Sigmoid colon (tissue), 6 donors: ENCODE measurements at regions not wholly inside any gene's neighbourhood (a gene's known extent, or its start where the extent isn't known, plus 50 kb on each side); places are given as distances from the start of the nearest gene placed in this dataset.

ENCODE experiments used
- DNase-seq: peaks from one replicate; pipeline ENCODE4 v3.0.0-alpha.2; 2019
- H3K27ac ChIP-seq, 4 donors: fragments of 200-600 bp; sonication (generic); one replicate each; pipeline ENCODE4 v1.5.1; 2016 to 2019; ENCODE audit warnings: mild to moderate bottlenecking in 1 of 4
- H3K27me3 ChIP-seq, 3 donors: fragments of 200-600 bp; sonication (generic); one replicate each; pipeline ENCODE4 v1.5.1; 2019; ENCODE audit warnings: mild to moderate bottlenecking in 1 of 3
- H3K36me3 ChIP-seq, 4 donors: fragments of 200-600 bp; sonication (generic); one replicate each; pipeline ENCODE4 v1.5.1; 2016 to 2019
- H3K4me1 ChIP-seq, 4 donors: fragments of 200-600 bp; sonication (generic); one replicate each; pipeline ENCODE4 v1.5.1; 2017 to 2019
- H3K4me3 ChIP-seq, 4 donors: fragments of 200-600 bp; sonication (generic); one replicate each; pipeline ENCODE4 v1.5.1; 2017 to 2019; ENCODE audit warnings: mild to moderate bottlenecking in 2 of 4, moderate library complexity in 1 of 4
- H3K9me3 ChIP-seq, 4 donors: fragments of 200-600 bp in 3 of 4; sonication (generic) in 3 of 4; one replicate each; pipeline versions ENCODE4 v1.5.1 to v1.6.1; 2013 to 2019
- EP300 ChIP-seq, 4 donors: sonication (generic); formaldehyde crosslinking; IDR thresholded peaks; one replicate each; pipeline ENCODE4 v1.6.1; 2017; ENCODE audit warnings: antibody characterized with exemption in 4 of 4
- POLR2A ChIP-seq, 2 donors: fragments of 450-650 bp; IDR thresholded peaks; one replicate each; pipeline ENCODE4 v1.6.1; 2016; ENCODE audit warnings: antibody characterized with exemption in 2 of 2, mild to moderate bottlenecking in 2 of 2, moderate library complexity in 2 of 2
- POLR2AphosphoS5 ChIP-seq, 4 donors: sonication (generic); formaldehyde crosslinking; IDR thresholded peaks; one replicate each; pipeline ENCODE4 v1.6.1; 2017; ENCODE audit warnings: antibody characterized with exemption in 4 of 4
- WGBS, 2 donors: extraction: QIAGEN DNeasy Blood & Tissue Kit; methylation state at CpG; one replicate each; pipeline ENCODE4 v1.1.7; 2013; 5-methylcytosine and 5-hydroxymethylcytosine counted together
- intact Hi-C: fragments of 100-400 bp; cut with DNase I; formaldehyde crosslinking; loops from one replicate; pipeline ENCODE4 v1.15.1; 2023
- TF ChIP-seq, protein P1 (sequence below), 4 experiments: fragments of 450-650 bp in 3 of 4; fragments of 200-600 bp in 1 of 4; IDR thresholded peaks; one replicate each; pipeline ENCODE4 v1.5.1; 2016 to 2019; ENCODE audit warnings: antibody characterized with exemption in 4 of 4, mild to moderate bottlenecking in 3 of 4, moderate library complexity in 2 of 4
- donor health status: healthy with polysubstance abuse.
- donor health status: healthy.

- Histone ChIP-seq H3K27ac (no peak overlapping the region), H3K9me3 (no peaks in the 10 kb centered on the region), H3K4me3 (no peak overlapping the region), H3K36me3 (no peaks in the 10 kb centered on the region), H3K4me1 (no peaks in the 10 kb centered on the region), H3K27me3 (no peaks in the 10 kb centered on the region)
- TF ChIP-seq POLR2A (IDR thresholded peaks at IDR 0.05) (no peak), POLR2AphosphoS5 (IDR thresholded peaks at IDR 0.05) (no peak), EP300 (IDR thresholded peaks at IDR 0.05) (no peak)
- TF ChIP-seq, protein P1, sequence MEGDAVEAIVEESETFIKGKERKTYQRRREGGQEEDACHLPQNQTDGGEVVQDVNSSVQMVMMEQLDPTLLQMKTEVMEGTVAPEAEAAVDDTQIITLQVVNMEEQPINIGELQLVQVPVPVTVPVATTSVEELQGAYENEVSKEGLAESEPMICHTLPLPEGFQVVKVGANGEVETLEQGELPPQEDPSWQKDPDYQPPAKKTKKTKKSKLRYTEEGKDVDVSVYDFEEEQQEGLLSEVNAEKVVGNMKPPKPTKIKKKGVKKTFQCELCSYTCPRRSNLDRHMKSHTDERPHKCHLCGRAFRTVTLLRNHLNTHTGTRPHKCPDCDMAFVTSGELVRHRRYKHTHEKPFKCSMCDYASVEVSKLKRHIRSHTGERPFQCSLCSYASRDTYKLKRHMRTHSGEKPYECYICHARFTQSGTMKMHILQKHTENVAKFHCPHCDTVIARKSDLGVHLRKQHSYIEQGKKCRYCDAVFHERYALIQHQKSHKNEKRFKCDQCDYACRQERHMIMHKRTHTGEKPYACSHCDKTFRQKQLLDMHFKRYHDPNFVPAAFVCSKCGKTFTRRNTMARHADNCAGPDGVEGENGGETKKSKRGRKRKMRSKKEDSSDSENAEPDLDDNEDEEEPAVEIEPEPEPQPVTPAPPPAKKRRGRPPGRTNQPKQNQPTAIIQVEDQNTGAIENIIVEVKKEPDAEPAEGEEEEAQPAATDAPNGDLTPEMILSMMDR (IDR thresholded peaks at IDR 0.05): no peak
- intact Hi-C loops: no loop called here
- DNase-seq: no peak
These were observed 194.6 kb upstream of the STK26 start for GRCh38 chrX:131828482-131828881.

DNA sequence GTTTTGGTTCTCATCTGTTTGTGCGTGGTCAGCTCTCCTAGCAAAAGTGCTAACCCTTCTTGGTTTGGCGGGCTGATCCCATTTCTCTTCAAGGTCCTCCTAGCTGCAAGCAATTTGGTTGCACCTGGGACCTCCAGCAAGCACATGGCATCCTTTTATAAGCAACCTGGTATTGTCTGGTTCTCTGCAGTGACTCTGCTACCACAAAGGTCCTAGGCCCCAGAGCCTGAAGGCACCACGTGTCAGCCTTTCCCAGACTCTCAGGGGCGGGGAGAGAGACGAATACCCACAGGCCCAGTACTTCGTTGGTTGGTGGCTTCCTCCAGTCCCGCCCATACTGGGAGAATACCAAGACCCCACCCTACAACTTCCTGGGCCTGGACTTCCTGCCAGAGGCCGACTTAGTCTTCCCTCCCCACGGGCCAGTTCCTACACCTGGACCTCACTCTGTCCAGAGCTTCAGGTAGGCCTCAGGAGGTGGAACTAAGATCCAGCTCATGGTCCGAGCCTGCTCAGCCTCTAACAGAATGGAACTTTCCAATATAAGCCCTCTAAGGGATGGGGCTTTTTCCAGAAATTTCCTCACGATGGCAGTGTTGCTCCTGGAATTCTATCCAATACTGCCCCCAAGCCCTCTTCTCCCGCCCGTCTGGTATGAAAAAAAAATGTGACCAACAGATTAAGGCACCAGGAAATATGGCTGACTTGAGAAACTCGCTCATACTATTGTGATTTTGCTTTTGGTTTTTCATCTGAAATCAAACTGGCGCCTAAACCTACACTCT, 192.5 kb upstream of the STK26 start:
- DNase-seq: peak; percentile 82

GRCh38 chrX:131831185-131831520, 191.9 kb upstream of the STK26 start:
- DNase-seq: no peak
- no peaks in the 10 kb centered on the region for H3K27me3 ChIP-seq
- no peaks in the 10 kb centered on the region for H3K36me3 ChIP-seq
- intact Hi-C loops: no loop called here
- TF ChIP-seq POLR2A (IDR thresholded peaks at IDR 0.05) (no peak), EP300 (IDR thresholded peaks at IDR 0.05) (no peak), POLR2AphosphoS5 (IDR thresholded peaks at IDR 0.05) (no peak)
- TF ChIP-seq, protein P1 (IDR thresholded peaks at IDR 0.05): no peak
- peak overlapping the region in 2 of 4 donors; percentile 28 to 37 for H3K27ac ChIP-seq
- no peaks in the 10 kb centered on the region for H3K9me3 ChIP-seq
- 81 to 88% methylated on average over 2 of the region's 2 CpGs for WGBS, 2 donors
- peak overlapping the region in 1 of 4 donors; percentile 33 for H3K4me3 ChIP-seq
- no peaks in the 10 kb centered on the region for H3K4me1 ChIP-seq

More for the DNA sequence above, 192.5 kb upstream of the STK26 start:
- peak overlapping the region in 1 of 4 donors; percentile 33 for H3K4me3 ChIP-seq
- intact Hi-C loops: no loop called here
- no peaks in the 10 kb centered on the region for H3K4me1 ChIP-seq
- 38 to 63% methylated on average over 15 of the region's 15 CpGs for WGBS, 2 donors
- H3K9me3 ChIP-seq: no peaks in the 10 kb centered on the region
- no peaks in the 10 kb centered on the region for H3K27me3 ChIP-seq
- TF ChIP-seq, protein P1 (IDR thresholded peaks at IDR 0.05): peak in 1 of 4 experiments; percentile 34
- TF ChIP-seq POLR2AphosphoS5 (IDR thresholded peaks at IDR 0.05) (no peak), POLR2A (IDR thresholded peaks at IDR 0.05) (no peak)
- H3K36me3 ChIP-seq: no peaks in the 10 kb centered on the region
- peak overlapping the region in 2 of 4 donors; percentile 28 to 38 for H3K27ac ChIP-seq

DNA sequence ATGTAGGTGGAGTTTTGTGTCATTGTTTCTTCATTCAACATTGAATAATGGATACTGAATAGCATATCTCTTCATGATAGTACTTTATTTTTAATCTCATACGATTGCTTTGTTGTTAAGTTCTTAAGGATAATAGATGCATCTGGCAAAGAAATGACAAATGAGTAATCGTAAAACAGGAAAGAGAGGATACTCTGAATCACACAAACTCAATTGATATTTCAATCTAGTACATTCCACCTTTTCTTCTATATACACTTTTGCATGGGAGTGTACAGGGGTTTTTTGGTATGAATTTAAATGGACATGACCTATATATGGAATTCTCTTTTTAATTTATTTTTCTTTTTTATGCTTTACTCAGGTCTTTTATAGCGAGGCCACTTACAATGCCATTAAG, 186.9 kb upstream of the STK26 start:
- Histone ChIP-seq H3K27ac (no peak overlapping the region), H3K4me3 (no peak overlapping the region), H3K27me3 (no peaks in the 10 kb centered on the region), H3K36me3 (no peaks in the 10 kb centered on the region), H3K9me3 (no peaks in the 10 kb centered on the region), H3K4me1 (no peaks in the 10 kb centered on the region)
- TF ChIP-seq, protein P1 (IDR thresholded peaks at IDR 0.05): no peak
- no peak for TF ChIP-seq EP300 (IDR thresholded peaks at IDR 0.05)
- DNase-seq: no peak
- WGBS, 2 donors: 61 to 84% methylated on average over 3 of the region's 3 CpGs
- intact Hi-C loops: no loop called here

DNA sequence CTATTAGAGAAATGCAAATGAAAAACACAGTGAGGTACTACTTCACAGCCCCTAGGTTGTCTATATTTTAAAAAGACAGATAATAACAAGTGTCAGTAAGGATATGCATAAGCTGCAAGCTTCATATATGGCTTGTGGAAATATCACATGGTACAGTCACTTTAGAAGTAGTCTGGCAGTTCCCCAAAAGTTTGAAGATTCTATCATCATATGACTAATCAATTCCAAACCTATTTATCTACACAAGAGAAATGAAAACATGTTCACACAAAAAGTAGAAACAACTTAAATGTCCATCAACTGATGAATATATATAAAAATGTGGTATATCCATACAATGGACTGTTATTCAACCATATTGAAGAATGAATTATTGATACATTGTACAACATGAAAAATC, 185.8 kb upstream of the STK26 start:
- no peak for DNase-seq
- no peaks in the 10 kb centered on the region for H3K9me3 ChIP-seq
- TF ChIP-seq, protein P1 (IDR thresholded peaks at IDR 0.05): no peak
- TF ChIP-seq POLR2AphosphoS5 (IDR thresholded peaks at IDR 0.05): no peak
- no peak for TF ChIP-seq POLR2A (IDR thresholded peaks at IDR 0.05)
- TF ChIP-seq EP300 (IDR thresholded peaks at IDR 0.05): no peak
- no peak overlapping the region for H3K4me3 ChIP-seq
- H3K36me3 ChIP-seq: no peaks in the 10 kb centered on the region
- H3K27ac ChIP-seq: no peak overlapping the region
- H3K27me3 ChIP-seq: no peaks in the 10 kb centered on the region
- intact Hi-C loops: no loop called here
- H3K4me1 ChIP-seq: no peaks in the 10 kb centered on the region
